A673 (cell line): ENCODE measurements at regions not wholly inside any gene's neighbourhood (a gene's known extent, or its start where the extent isn't known, plus 50 kb on each side); places are given as distances from the start of the nearest gene placed in this dataset.
"Not testable (repeated sequence)": the region's sequence is repeated elsewhere in the genome, so short reads cannot be mapped to it uniquely, and the experiment has no call there.

ENCODE experiments used
- BruUV-seq: library from RNA; stranded (reverse); fragments of 400-500 nt; replicated peaks from 2 replicates; lab custom pipeline; 2021; lab: Mats Ljungman, UMichigan
- CTCF ChIA-PET: fragments of 300-600 bp; sonication (Branson Sonifier 250); formaldehyde crosslinking; loops from one replicate; lab custom pipeline; 2022; ENCODE audit warnings: antibody characterized with exemption; lab: Charles Lee
- POLR2A ChIA-PET: fragments of 300-600 bp; sonication (Branson Sonifier 250); formaldehyde crosslinking; loops from one replicate; lab custom pipeline; 2022; ENCODE audit warnings: antibody characterized with exemption; ENCODE audit not compliant: low non-redundant PET; lab: Charles Lee
- DNase-seq: peaks from one replicate; pipeline ENCODE4 v3.0.0-alpha.2; 2015; ENCODE audit warnings: low spot score
- H3K27ac ChIP-seq: fragments of 200-600 bp; sonication (generic); 2 replicates; pipeline ENCODE4 v1.5.1; 2016; ENCODE audit warnings: mixed run types, low read depth, mild to moderate bottlenecking, mixed read lengths, antibody characterized with exemption, low read length; ENCODE audit not compliant: poor library complexity, severe bottlenecking
- H3K27me3 ChIP-seq: fragments of 200-600 bp; sonication (generic); replicated peaks from 2 replicates; pipeline ENCODE4 v1.6.1; 2017; ENCODE audit warnings: mixed run types, low read depth, mild to moderate bottlenecking, mixed read lengths, antibody characterized with exemption, low read length; ENCODE audit not compliant: insufficient read depth, poor library complexity
- H3K36me3 ChIP-seq: fragments of 200-600 bp; sonication (generic); 2 replicates; pipeline ENCODE4 v1.6.1; 2016; ENCODE audit warnings: mixed run types, mild to moderate bottlenecking, mixed read lengths, antibody characterized with exemption, low read length; ENCODE audit not compliant: insufficient read depth, poor library complexity, severe bottlenecking
- H3K4me1 ChIP-seq: fragments of 200-600 bp; sonication (generic); 2 replicates; pipeline ENCODE4 v1.6.1; 2017; ENCODE audit warnings: mixed run types, mild to moderate bottlenecking, mixed read lengths, antibody characterized with exemption, low read length; ENCODE audit not compliant: insufficient read depth, poor library complexity, severe bottlenecking
- H3K4me3 ChIP-seq: fragments of 200-600 bp; sonication (generic); 2 replicates; pipeline ENCODE4 v1.5.1; 2016; ENCODE audit warnings: low read depth, mixed run types, mild to moderate bottlenecking, mixed read lengths, low read length; ENCODE audit not compliant: poor library complexity, severe bottlenecking
- H3K9me3 ChIP-seq: fragments of 200-600 bp; sonication (generic); 2 replicates; pipeline ENCODE4 v1.6.1; 2016; ENCODE audit warnings: mixed run types, low read depth, mild to moderate bottlenecking, mixed read lengths, antibody characterized with exemption, low read length; ENCODE audit not compliant: poor library complexity, severe bottlenecking
- EZH2 ChIP-seq: fragments of 200-600 bp; sonication (generic); IDR thresholded peaks from 2 replicates; pipeline ENCODE4 v1.6.1; 2017; ENCODE audit warnings: borderline replicate concordance, low read depth, mild to moderate bottlenecking, mixed read lengths, antibody characterized with exemption, low read length; ENCODE audit not compliant: poor library complexity, severe bottlenecking
- intact Hi-C: fragments of 100-400 bp; cut with micrococcal nuclease; formaldehyde crosslinking; loops from one replicate; pipeline ENCODE4 v1.10.0; 2022; ENCODE audit not compliant: unreplicated experiment
- TF ChIP-seq, protein P1 (sequence below): fragments of 300-800, 200-600 bp; sonication (generic); conservative IDR thresholded peaks from 2 replicates; pipeline ENCODE4 v1.5.1; 2017; ENCODE audit warnings: low read depth, mild to moderate bottlenecking, antibody characterized with exemption, low read length, moderate library complexity, mixed read lengths

- BruUV-seq: no TSS peak
- H3K4me1 ChIP-seq: no peaks in the 10 kb centered on the region
- H3K36me3 ChIP-seq: no peaks in the 10 kb centered on the region
- no peak overlapping the region for H3K4me3 ChIP-seq
- POLR2A ChIA-PET: no interaction called here
- no peak for DNase-seq
- H3K9me3 ChIP-seq: no peaks in the 10 kb centered on the region
- no peak overlapping the region for H3K27ac ChIP-seq
- CTCF ChIA-PET: no interaction called here
- H3K27me3 ChIP-seq: no peaks in the 10 kb centered on the region
- no peak for TF ChIP-seq EZH2
- TF ChIP-seq, protein P1, sequence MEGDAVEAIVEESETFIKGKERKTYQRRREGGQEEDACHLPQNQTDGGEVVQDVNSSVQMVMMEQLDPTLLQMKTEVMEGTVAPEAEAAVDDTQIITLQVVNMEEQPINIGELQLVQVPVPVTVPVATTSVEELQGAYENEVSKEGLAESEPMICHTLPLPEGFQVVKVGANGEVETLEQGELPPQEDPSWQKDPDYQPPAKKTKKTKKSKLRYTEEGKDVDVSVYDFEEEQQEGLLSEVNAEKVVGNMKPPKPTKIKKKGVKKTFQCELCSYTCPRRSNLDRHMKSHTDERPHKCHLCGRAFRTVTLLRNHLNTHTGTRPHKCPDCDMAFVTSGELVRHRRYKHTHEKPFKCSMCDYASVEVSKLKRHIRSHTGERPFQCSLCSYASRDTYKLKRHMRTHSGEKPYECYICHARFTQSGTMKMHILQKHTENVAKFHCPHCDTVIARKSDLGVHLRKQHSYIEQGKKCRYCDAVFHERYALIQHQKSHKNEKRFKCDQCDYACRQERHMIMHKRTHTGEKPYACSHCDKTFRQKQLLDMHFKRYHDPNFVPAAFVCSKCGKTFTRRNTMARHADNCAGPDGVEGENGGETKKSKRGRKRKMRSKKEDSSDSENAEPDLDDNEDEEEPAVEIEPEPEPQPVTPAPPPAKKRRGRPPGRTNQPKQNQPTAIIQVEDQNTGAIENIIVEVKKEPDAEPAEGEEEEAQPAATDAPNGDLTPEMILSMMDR: no peak
- intact Hi-C loops: no loop called here
Measured at GRCh38 chr3:106528932-106529331, 660.1 kb upstream of the CBLB start.

GRCh38 chr3:106529738-106530137 is 660.9 kb upstream of the CBLB start:
- TF ChIP-seq, protein P1: no peak
- no peak for TF ChIP-seq EZH2
- no peak for DNase-seq
- no peaks in the 10 kb centered on the region for H3K4me1 ChIP-seq
- intact Hi-C loops: no loop called here
- no peaks in the 10 kb centered on the region for H3K36me3 ChIP-seq
- no peaks in the 10 kb centered on the region for H3K27me3 ChIP-seq
- BruUV-seq: no TSS peak
- no peaks in the 10 kb centered on the region for H3K9me3 ChIP-seq
- ChIA-PET POLR2A (no interaction called here), CTCF (no interaction called here)
- H3K4me3 ChIP-seq: no peak overlapping the region
- H3K27ac ChIP-seq: no peak overlapping the region

DNA sequence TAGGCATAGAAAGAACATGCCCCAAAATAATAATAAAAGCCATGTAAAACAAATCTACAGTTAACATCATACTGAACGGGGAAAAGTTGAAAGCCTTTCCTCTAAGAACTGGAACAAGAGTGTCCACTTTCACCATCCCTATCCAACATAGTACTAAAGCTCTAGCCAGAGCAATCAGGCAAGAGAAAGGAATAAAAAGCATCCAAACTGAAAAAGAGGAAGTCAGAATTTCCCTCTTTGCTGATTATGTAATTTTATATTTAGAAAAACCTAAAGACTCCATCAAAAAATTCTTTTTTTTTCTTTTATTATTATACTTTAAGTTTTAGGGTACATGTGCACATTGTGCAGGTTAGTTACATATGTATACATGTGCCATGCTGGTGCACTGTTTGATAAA is 661.6 kb upstream of the CBLB start:
- intact Hi-C loops: no loop called here
- no peaks in the 10 kb centered on the region for H3K9me3 ChIP-seq
- DNase-seq: no peak
- TF ChIP-seq, protein P1: no peak
- TF ChIP-seq EZH2: no peak
- H3K27ac ChIP-seq: no peak overlapping the region
- no TSS peak for BruUV-seq
- H3K36me3 ChIP-seq: no peaks in the 10 kb centered on the region
- H3K4me3 ChIP-seq: no peak overlapping the region
- POLR2A ChIA-PET: interaction anchor here (0.7 kb wide), 1 partner anchor 32 kb away, joined by 3 read pairs; no protein-coding TSS in a partner anchor
- CTCF ChIA-PET: no interaction called here
- H3K27me3 ChIP-seq: no peaks in the 10 kb centered on the region
- H3K4me1 ChIP-seq: no peaks in the 10 kb centered on the region

GRCh38 chr3:106531771-106532329 is 663.0 kb upstream of the CBLB start:
- POLR2A ChIA-PET, BruUV-seq, H3K4me1 ChIP-seq, H3K9me3 ChIP-seq, CTCF ChIA-PET, intact Hi-C loops, H3K36me3 ChIP-seq, H3K27ac ChIP-seq, H3K4me3 ChIP-seq, DNase-seq, H3K27me3 ChIP-seq: not testable (repeated sequence)
